ENCODE measurements at regions not wholly inside any gene's neighbourhood (a gene's known extent, or its start where the extent isn't known, plus 50 kb on each side); places are given as distances from the start of the nearest gene placed in this dataset.

DNA sequence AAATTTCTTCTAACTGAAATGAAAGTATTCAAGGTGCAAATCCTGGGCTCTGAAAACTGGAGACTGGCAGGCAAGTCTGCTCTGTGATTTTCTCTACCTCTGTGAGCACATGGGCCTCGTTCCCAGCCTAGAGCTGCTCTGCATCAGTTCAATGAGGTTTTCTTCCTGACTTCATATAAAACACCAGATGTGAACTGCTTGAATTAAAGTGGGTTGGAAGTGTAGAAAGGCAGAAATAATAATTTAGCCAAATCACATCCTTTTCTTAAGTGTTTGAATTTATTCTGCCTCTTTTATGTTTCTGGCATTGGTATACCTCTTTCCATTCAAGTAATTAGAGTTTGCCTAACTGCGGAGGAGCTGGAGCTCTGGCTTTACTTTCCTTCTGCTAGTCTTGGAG lies 540.8 kb downstream of the OLFM4 start:
- no peak for DNase-seq (ENCODE audit: low spot score)
- Histone ChIP-seq H3K4me3 (no peak overlapping the region), H3K27ac (no peak overlapping the region)
- TF ChIP-seq, protein P1, sequence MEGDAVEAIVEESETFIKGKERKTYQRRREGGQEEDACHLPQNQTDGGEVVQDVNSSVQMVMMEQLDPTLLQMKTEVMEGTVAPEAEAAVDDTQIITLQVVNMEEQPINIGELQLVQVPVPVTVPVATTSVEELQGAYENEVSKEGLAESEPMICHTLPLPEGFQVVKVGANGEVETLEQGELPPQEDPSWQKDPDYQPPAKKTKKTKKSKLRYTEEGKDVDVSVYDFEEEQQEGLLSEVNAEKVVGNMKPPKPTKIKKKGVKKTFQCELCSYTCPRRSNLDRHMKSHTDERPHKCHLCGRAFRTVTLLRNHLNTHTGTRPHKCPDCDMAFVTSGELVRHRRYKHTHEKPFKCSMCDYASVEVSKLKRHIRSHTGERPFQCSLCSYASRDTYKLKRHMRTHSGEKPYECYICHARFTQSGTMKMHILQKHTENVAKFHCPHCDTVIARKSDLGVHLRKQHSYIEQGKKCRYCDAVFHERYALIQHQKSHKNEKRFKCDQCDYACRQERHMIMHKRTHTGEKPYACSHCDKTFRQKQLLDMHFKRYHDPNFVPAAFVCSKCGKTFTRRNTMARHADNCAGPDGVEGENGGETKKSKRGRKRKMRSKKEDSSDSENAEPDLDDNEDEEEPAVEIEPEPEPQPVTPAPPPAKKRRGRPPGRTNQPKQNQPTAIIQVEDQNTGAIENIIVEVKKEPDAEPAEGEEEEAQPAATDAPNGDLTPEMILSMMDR (IDR thresholded peaks at IDR 0.05): no peak

DNA sequence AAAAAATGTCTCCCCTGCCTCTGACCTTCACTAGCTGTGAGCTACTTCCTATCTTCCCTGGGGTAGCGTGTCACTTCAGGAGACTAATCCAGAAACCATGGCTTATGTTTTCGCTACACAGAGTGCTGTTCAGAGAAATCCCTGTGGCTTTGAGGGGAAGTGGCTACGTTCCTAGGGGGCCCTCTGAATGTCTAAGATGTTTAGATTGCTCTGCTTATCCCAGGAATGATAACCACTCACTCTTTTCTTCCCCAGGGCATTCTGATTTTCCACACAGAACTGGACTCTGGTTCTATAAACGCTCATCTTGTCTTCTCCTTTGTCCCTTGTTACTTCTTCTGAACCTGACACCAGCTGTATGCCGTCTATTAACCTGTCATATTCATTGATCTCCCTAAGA lies 572.5 kb downstream of the OLFM4 start:
- TF ChIP-seq, protein P1 (IDR thresholded peaks at IDR 0.05): no peak
- no peak overlapping the region for H3K4me3 ChIP-seq
- no peak overlapping the region for H3K27ac ChIP-seq
- DNase-seq (ENCODE audit: low spot score): no peak

DNA sequence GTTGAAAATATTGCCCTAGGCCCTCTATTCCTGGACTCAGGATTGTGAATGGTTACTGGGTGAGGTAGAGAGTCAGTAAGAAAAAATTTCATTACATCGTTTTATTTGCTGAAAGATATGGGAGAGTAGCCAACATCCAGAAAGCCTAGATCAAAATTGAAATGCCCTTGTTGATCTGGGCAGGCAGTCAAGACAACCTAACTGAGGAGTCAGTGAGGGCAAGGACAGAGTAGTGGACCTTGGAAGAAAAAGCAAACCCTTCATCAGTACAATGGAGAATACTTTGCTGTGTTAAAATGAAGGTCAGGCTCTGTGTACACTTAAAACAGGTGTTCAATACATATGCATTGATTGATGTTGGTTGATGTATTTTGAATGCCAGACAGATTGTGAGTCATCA lies 576.7 kb downstream of the OLFM4 start:
- TF ChIP-seq, protein P1 (IDR thresholded peaks at IDR 0.05): no peak
- H3K4me3 ChIP-seq: no peak overlapping the region
- H3K27ac ChIP-seq: no peak overlapping the region
- no peak for DNase-seq (ENCODE audit: low spot score)

DNA sequence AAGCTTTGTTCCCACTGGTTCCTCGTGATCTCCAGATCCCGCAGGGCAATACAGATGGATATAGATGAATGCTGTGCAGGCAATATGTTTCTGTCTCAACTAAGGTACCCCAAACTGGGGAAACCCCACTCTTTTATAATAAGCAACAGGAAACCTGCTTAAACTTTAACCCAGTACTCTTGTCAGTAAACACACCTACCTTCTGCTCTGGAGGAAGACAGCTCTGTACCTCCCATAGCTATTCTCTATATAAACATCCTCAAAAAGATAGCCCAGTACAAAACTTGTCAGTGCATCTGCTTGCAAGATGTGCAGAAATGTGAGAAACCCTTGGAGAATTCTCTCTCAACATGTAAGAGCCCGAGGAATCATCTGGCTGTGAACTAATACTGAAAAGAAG lies 583.6 kb downstream of the OLFM4 start:
- Histone ChIP-seq H3K27ac (no peak overlapping the region), H3K4me3 (no peak overlapping the region)
- TF ChIP-seq, protein P1 (IDR thresholded peaks at IDR 0.05): no peak
- no peak for DNase-seq (ENCODE audit: low spot score)

DNA sequence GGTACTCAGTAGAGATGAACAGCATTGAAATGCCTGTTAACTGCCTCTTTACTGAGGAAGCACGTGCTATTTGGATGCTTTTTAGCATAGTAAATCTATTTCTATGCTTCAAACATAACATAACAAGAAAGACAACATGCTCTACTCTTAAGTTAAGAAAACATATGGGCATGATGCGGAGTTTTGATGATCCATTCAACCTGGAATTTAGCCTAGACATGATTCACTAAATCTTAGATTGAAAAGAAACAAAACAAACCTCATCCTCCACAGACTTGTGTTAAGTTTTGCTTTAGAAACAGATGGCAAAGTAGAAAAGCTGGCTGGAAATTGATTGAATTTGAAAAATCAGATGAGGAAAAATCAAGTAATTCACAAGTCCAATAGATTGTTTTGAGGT lies 593.8 kb downstream of the OLFM4 start:
- DNase-seq (ENCODE audit: low spot score): no peak
- TF ChIP-seq, protein P1 (IDR thresholded peaks at IDR 0.05): no peak
- H3K4me3 ChIP-seq: no peak overlapping the region
- no peak overlapping the region for H3K27ac ChIP-seq

DNA sequence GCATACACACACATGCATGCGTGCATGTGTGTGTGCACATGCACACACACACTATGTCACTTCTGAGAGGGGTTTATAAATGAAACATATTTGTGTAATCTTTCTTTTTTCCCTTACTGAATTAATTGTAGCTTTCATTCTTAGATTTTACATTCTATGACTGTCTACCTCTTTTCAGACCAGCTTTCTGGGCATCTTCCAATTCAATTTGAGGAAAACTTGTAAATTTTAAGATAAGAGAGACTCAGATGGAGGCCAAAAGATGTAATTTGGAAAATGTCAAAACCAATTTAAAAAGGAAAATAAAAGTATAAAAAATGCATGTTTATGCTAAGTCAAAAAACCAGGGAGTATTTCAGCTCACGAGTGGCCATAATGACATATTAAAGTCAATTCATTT lies 594.5 kb downstream of the OLFM4 start:
- TF ChIP-seq, protein P1 (IDR thresholded peaks at IDR 0.05): no peak
- H3K4me3 ChIP-seq: no peak overlapping the region
- DNase-seq (ENCODE audit: low spot score): no peak

DNA sequence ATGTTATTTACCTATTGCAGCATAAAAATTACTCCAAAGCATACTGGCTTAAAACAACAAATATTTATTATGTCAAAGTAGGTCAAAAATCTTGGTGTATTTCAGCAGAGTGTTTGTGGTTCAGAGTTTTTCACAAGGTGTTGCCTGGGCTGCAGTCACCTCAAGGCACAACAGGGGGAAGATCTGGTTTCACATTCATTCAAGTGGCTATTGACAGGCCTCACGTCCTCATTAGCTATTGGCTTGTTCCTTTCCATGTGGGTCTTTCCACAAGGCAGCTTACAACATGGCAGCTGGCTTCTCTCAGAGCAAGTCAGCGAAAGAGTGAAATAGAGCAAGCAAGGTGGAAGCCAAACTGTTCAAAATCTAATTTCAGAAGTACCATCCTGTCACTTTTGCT lies 602.9 kb downstream of the OLFM4 start:
- DNase-seq (ENCODE audit: low spot score): no peak
- TF ChIP-seq, protein P1 (IDR thresholded peaks at IDR 0.05): no peak
- H3K4me3 ChIP-seq: no peak overlapping the region
- no peak overlapping the region for H3K27ac ChIP-seq

More for the DNA sequence above, 594.5 kb downstream of the OLFM4 start:
- H3K27ac ChIP-seq: no peak overlapping the region
